SU-DHL-6 (cell line): ENCODE measurements at regions not wholly inside any gene's neighbourhood (a gene's known extent, or its start where the extent isn't known, plus 50 kb on each side); places are given as distances from the start of the nearest gene placed in this dataset.

Source experiments
- H2AFZ ChIP-seq: fragments of 200-600 bp; sonication (generic); 2 replicates; pipeline ENCODE4 v1.6.1; 2014; ENCODE audit warnings: low read depth, mild to moderate bottlenecking, moderate library complexity, mixed read lengths, antibody characterized with exemption, low read length; ENCODE audit not compliant: severe bottlenecking
- H3F3A ChIP-seq: fragments of 200-600 bp; shearing (Covaris generic); 2 replicates; pipeline ENCODE4 v1.6.0; 2016; ENCODE audit warnings: antibody characterized with exemption, mild to moderate bottlenecking; ENCODE audit not compliant: insufficient read depth
- H3K27ac ChIP-seq: fragments of 200-600 bp; sonication (generic); 2 replicates; pipeline ENCODE4 v1.5.1; 2016; ENCODE audit warnings: low read depth, mild to moderate bottlenecking, low read length, moderate library complexity, mixed read lengths
- H3K27me3 ChIP-seq: fragments of 200-600 bp; sonication (generic), shearing (Covaris generic); 2 replicates; pipeline ENCODE4 v1.6.0; 2014; ENCODE audit warnings: mild to moderate bottlenecking, low read length
- H3K36me3 ChIP-seq: fragments of 200-600 bp; sonication (generic); 2 replicates; pipeline ENCODE4 v1.6.1; 2014; ENCODE audit warnings: mild to moderate bottlenecking, low read length, mixed read lengths
- H3K4me2 ChIP-seq: fragments of 300-600, 200-600 bp; shearing (Covaris generic), sonication (generic); 2 replicates; pipeline ENCODE4 v1.6.0; 2014; ENCODE audit warnings: low read length, low read depth, mild to moderate bottlenecking; ENCODE audit not compliant: poor library complexity, severe bottlenecking
- H3K4me3 ChIP-seq: fragments of 200-600 bp; sonication (generic); 2 replicates; pipeline ENCODE4 v1.5.1; 2014; ENCODE audit warnings: antibody characterized with exemption, low read length, mild to moderate bottlenecking, mixed read lengths; ENCODE audit not compliant: insufficient read depth, poor library complexity, severe bottlenecking
- H3K79me2 ChIP-seq: fragments of 200-600 bp; sonication (generic); 2 replicates; pipeline ENCODE4 v1.6.1; 2014; ENCODE audit warnings: mild to moderate bottlenecking, low read length, moderate library complexity; ENCODE audit not compliant: insufficient read depth
- H3K9ac ChIP-seq: fragments of 200-600 bp; sonication (generic); 2 replicates; pipeline ENCODE4 v1.7.0; 2014; ENCODE audit warnings: mild to moderate bottlenecking, low read length
- H3K9me2 ChIP-seq: fragments of 200-600 bp; sonication (generic); replicated peaks from 2 replicates; pipeline ENCODE4 v1.6.1; 2014; ENCODE audit warnings: low read length; ENCODE audit not compliant: insufficient read depth
- H3K9me3 ChIP-seq: fragments of 200-600 bp; sonication (generic); 2 replicates; pipeline ENCODE4 v1.6.1; 2014; ENCODE audit warnings: low read length, mixed read lengths; ENCODE audit not compliant: insufficient read depth
- H4K20me1 ChIP-seq: fragments of 200-600 bp; sonication (generic); 2 replicates; pipeline ENCODE4 v1.6.1; 2014; ENCODE audit warnings: low read depth, mild to moderate bottlenecking, antibody characterized with exemption, low read length, moderate library complexity, mixed read lengths
- EZH2phosphoT487 ChIP-seq: fragments of 200-600 bp; sonication (generic), shearing (Covaris generic); conservative IDR thresholded peaks from 2 replicates; pipeline ENCODE4 v1.6.1; 2018; ENCODE audit warnings: mild to moderate bottlenecking, antibody characterized with exemption, low read length, moderate library complexity, mixed read lengths
- TF ChIP-seq, protein P1 (sequence below): fragments of 200-600 bp; sonication (generic); IDR thresholded peaks from one replicate; pipeline ENCODE4 v1.5.1; 2017; ENCODE audit warnings: antibody characterized with exemption, mild to moderate bottlenecking, low read length, moderate library complexity; ENCODE audit not compliant: insufficient read depth, poor library complexity, severe bottlenecking

GRCh38 chr6:85764844-85765243 is 122.2 kb upstream of the SYNCRIP start:
- Histone ChIP-seq H3K9me2 (no peaks in the 10 kb centered on the region), H3F3A (no peaks in the 10 kb centered on the region), H3K27me3 (no peaks in the 10 kb centered on the region), H3K9ac (no peak overlapping the region), H3K9me3 (no peaks in the 10 kb centered on the region), H2AFZ (no peak overlapping the region), H3K79me2 (no peaks in the 10 kb centered on the region), H3K4me3 (no peak overlapping the region), H4K20me1 (no peaks in the 10 kb centered on the region), H3K36me3 (no peaks in the 10 kb centered on the region), H3K4me2 (no peak overlapping the region), H3K27ac (no peak overlapping the region)
- TF ChIP-seq, protein P1, sequence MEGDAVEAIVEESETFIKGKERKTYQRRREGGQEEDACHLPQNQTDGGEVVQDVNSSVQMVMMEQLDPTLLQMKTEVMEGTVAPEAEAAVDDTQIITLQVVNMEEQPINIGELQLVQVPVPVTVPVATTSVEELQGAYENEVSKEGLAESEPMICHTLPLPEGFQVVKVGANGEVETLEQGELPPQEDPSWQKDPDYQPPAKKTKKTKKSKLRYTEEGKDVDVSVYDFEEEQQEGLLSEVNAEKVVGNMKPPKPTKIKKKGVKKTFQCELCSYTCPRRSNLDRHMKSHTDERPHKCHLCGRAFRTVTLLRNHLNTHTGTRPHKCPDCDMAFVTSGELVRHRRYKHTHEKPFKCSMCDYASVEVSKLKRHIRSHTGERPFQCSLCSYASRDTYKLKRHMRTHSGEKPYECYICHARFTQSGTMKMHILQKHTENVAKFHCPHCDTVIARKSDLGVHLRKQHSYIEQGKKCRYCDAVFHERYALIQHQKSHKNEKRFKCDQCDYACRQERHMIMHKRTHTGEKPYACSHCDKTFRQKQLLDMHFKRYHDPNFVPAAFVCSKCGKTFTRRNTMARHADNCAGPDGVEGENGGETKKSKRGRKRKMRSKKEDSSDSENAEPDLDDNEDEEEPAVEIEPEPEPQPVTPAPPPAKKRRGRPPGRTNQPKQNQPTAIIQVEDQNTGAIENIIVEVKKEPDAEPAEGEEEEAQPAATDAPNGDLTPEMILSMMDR: no peak
- TF ChIP-seq EZH2phosphoT487: no peak

- Histone ChIP-seq H4K20me1 (no peaks in the 10 kb centered on the region), H3K9ac (no peak overlapping the region), H3K27me3 (no peaks in the 10 kb centered on the region), H3K79me2 (no peaks in the 10 kb centered on the region), H3K27ac (no peak overlapping the region), H3F3A (no peaks in the 10 kb centered on the region), H2AFZ (no peak overlapping the region), H3K9me3 (no peaks in the 10 kb centered on the region), H3K4me3 (no peak overlapping the region), H3K4me2 (no peak overlapping the region), H3K36me3 (no peaks in the 10 kb centered on the region), H3K9me2 (no peaks in the 10 kb centered on the region)
- TF ChIP-seq, protein P1: no peak
- no peak for TF ChIP-seq EZH2phosphoT487
These were observed 114.3 kb upstream of the SYNCRIP start for GRCh38 chr6:85756982-85757381.

- Histone ChIP-seq H3F3A (no peaks in the 10 kb centered on the region), H3K9me3 (no peaks in the 10 kb centered on the region), H3K27ac (no peak overlapping the region), H3K9me2 (no peaks in the 10 kb centered on the region), H3K4me3 (no peak overlapping the region), H2AFZ (no peak overlapping the region), H3K79me2 (no peaks in the 10 kb centered on the region), H3K4me2 (no peak overlapping the region), H4K20me1 (no peaks in the 10 kb centered on the region), H3K9ac (no peak overlapping the region), H3K36me3 (no peaks in the 10 kb centered on the region), H3K27me3 (no peaks in the 10 kb centered on the region)
- TF ChIP-seq, protein P1: no peak
- no peak for TF ChIP-seq EZH2phosphoT487
These were observed 112.2 kb upstream of the SYNCRIP start for GRCh38 chr6:85754894-85755293.
